ENCODE measurements at regions not wholly inside any gene's neighbourhood (a gene's known extent, or its start where the extent isn't known, plus 50 kb on each side); places are given as distances from the start of the nearest gene placed in this dataset.
A peak's percentile ranks its signal among the peaks of the same experiment; 100 is the strongest.

DNA sequence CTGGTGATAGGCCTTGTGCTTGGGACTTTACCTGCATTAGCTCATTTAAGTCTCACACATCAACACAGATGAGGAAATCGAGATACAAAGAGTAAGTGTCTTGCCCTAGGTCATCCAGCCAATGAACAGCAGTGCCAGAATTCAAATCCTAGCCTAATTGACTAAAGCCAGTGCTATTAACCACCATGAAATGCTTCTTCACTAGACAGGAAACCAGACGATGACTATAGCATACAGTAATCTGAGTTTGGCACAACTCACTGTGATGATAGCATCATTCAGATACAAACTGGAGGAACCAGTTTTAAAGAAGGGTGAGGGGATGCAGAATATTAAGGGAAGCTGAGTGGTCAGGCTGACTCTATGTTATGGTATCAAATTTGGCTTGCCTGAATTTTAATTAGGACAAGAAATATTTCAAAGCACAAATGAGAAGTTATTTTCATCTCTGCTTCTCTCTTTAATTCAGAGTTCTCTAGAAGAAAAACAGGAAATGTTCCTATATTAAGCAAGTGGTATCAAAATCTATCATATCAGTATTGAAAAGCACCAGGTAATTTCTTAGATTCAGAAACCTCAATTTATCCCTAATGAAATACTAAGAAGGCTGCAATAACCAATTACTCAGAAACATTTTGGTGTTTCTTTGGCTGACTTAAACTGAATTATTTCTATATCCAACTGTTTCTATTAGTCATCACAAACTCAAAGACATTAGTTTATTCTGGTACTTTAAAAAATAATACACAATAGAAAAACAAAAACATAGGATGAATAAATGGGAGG is 147.0 kb upstream of the RASA1 start:
- Histone ChIP-seq H4K20me1 (replicated peaks; ENCODE audit: control insufficient read depth, extremely low read depth, insufficient read depth, low read length) (no peaks in the 10 kb centered on the region), H3K27me3 (ENCODE audit: control insufficient read depth in 2 of 2, insufficient read depth in 2 of 2, low read length in 2 of 2) (no peaks in the 10 kb centered on the region), H2AFZ (ENCODE audit: low read depth, low read length) (peak overlapping the region; percentile 60), H3K9ac (replicated peaks; ENCODE audit: extremely low read depth, insufficient read depth, low read length) (peak overlapping the region; percentile 79), H3K4me3 (replicated peaks in 1 of 3; ENCODE audit: insufficient read depth in 1 of 3, low read depth in 1 of 3, low read length in 3 of 3) (peak overlapping the region in 1 of 3 experiments; percentile 2), H3K27ac (ENCODE audit: insufficient read depth, low read depth, low read length) (peak overlapping the region; percentile 98), H3K36me3 (ENCODE audit: control insufficient read depth in 2 of 2, extremely low read depth in 1 of 2, insufficient read depth in 2 of 2, low read length in 2 of 2) (no peaks in the 10 kb centered on the region), H3K79me2 (ENCODE audit: control insufficient read depth, insufficient read depth, low read length) (no peaks in the 10 kb centered on the region), H3K4me2 (ENCODE audit: insufficient read depth, low read length) (peak overlapping the region; percentile 89), H3K9me3 (replicated peaks; ENCODE audit: control insufficient read depth, insufficient read depth, low read length) (no peaks in the 10 kb centered on the region), H3K4me1 (ENCODE audit: control insufficient read depth, extremely low read depth, insufficient read depth, low read length) (peaks cover 30% of the 10 kb centered on the region), H3K9me1 (replicated peaks; ENCODE audit: control insufficient read depth, extremely low read depth, insufficient read depth, low read length) (no peaks in the 10 kb centered on the region)
- intact Hi-C loops (cut with micrococcal nuclease) = loop anchor here (1.0 to 5.0 kb wide), 5 partner anchors 31 to 292 kb away; partner anchors contain the start of genes CCNH and RASA1
- peak; percentile 81 for TF ChIP-seq FOS (IDR thresholded peaks at IDR 0.05; ENCODE audit: borderline replicate concordance, insufficient read depth, low read length)
- TF ChIP-seq JUN (IDR thresholded peaks at IDR 0.05; ENCODE audit: borderline replicate concordance, insufficient read depth, insufficient read length, low read depth) = peak; percentile 83
- no peak for TF ChIP-seq MYC (IDR thresholded peaks at IDR 0.05; ENCODE audit: low read depth, low read length)
- TF ChIP-seq CTCF (IDR thresholded peaks at IDR 0.05; ENCODE audit: extremely low read depth in 1 of 2, insufficient read depth in 1 of 2, low read depth in 1 of 2, low read length in 2 of 2) = no peak
- peak; percentile 38 for TF ChIP-seq POLR2A (IDR thresholded peaks at IDR 0.05; ENCODE audit: low read depth, low read length)
- peak; percentile 93 for TF ChIP-seq GATA2 (IDR thresholded peaks at IDR 0.05; ENCODE audit: insufficient read depth, insufficient read length, low read depth, low read length)
- no peak for TF ChIP-seq MAX (IDR thresholded peaks at IDR 0.05; ENCODE audit: insufficient read depth, insufficient read length)
- TF ChIP-seq EZH2 (IDR thresholded peaks at IDR 0.05; ENCODE audit: borderline replicate concordance, low read depth, low read length, severe bottlenecking) = no peak
- peak; percentile 76 for TF ChIP-seq POLR2AphosphoS5 (IDR thresholded peaks at IDR 0.05; ENCODE audit: insufficient read depth, low read depth, low read length)
- POLR2A ChIA-PET = interaction anchor here (0.8 to 1.4 kb wide), 2 partner anchors 74 to 147 kb away, joined by 3 to 4 read pairs; partner anchors contain the start of gene RASA1
- peak; percentile 87 for DNase-seq (ENCODE audit: low read depth, low spot score)
- peak; percentile 86 for FAIRE-seq
- dilution Hi-C loops (cut with MboI; ENCODE audit: extremely low pct_ligation_motif_present, low sequenced_read_pairs) = no loop called here
- CTCF ChIA-PET = interaction anchor here (0.7 to 2.2 kb wide), 7 partner anchors 13 to 148 kb away, joined by 3 to 16 read pairs (median 3); no protein-coding TSS in a partner anchor
- BruUV-seq (replicated peaks) = TSS peak; percentile 96
